ENCODE measurements at regions not wholly inside any gene's neighbourhood (a gene's known extent, or its start where the extent isn't known, plus 50 kb on each side); places are given as distances from the start of the nearest gene placed in this dataset.

- TF ChIP-seq ZSCAN20 (CRISPR knock-in tag; IDR thresholded peaks at IDR 0.05; ENCODE audit: borderline replicate concordance): no peak
- TF ChIP-seq MYNN (CRISPR knock-in tag; IDR thresholded peaks at IDR 0.05; ENCODE audit: low read depth): no peak
- no peak for TF ChIP-seq AKNA (CRISPR knock-in tag; IDR thresholded peaks at IDR 0.05; ENCODE audit: borderline replicate concordance)
- no peak for TF ChIP-seq POLR2A (IDR thresholded peaks at IDR 0.05; ENCODE audit: insufficient read depth in 1 of 2, low read depth in 2 of 2, low read length in 2 of 2)
- no peak for TF ChIP-seq ESRRA (CRISPR knock-in tag; IDR thresholded peaks at IDR 0.05; ENCODE audit: low read depth)
- TF ChIP-seq ZNF770 (CRISPR knock-in tag; IDR thresholded peaks at IDR 0.05): no peak
- TF ChIP-seq ZNF644 (CRISPR knock-in tag; IDR thresholded peaks at IDR 0.05; ENCODE audit: low read depth): 0 out of 2 replicates have a peak, but pooled peaks have one; percentile 65
- TF ChIP-seq FLYWCH1 (CRISPR knock-in tag; IDR thresholded peaks at IDR 0.05): no peak
- TF ChIP-seq RAD51 (IDR thresholded peaks at IDR 0.05; ENCODE audit: borderline replicate concordance): peak; percentile 53
- peak; percentile 45 for TF ChIP-seq NFYB (CRISPR knock-in tag; IDR thresholded peaks at IDR 0.05)
- TF ChIP-seq THYN1 (CRISPR knock-in tag; IDR thresholded peaks at IDR 0.05; ENCODE audit: borderline replicate concordance, low read depth): no peak
- TF ChIP-seq TEAD3 (CRISPR knock-in tag; optimal IDR thresholded peaks at IDR 0.05; ENCODE audit: borderline replicate concordance): no peak
- no peak for TF ChIP-seq ATF4 (CRISPR knock-in tag; IDR thresholded peaks at IDR 0.05)
- 0 out of 2 replicates have a peak, but pooled peaks have one; percentile 26 for TF ChIP-seq FOSL2 (CRISPR knock-in tag; IDR thresholded peaks at IDR 0.05)
- 0 out of 2 replicates have a peak, but pooled peaks have one; percentile 14 for TF ChIP-seq PAXIP1 (CRISPR knock-in tag; conservative IDR thresholded peaks at IDR 0.05)
- no peak for TF ChIP-seq MLLT10 (CRISPR knock-in tag; IDR thresholded peaks at IDR 0.05)
- no peak for TF ChIP-seq REPIN1 (CRISPR knock-in tag; IDR thresholded peaks at IDR 0.05; ENCODE audit: borderline replicate concordance, low read depth)
- no peak for TF ChIP-seq ZNF350 (CRISPR knock-in tag; IDR thresholded peaks at IDR 0.05; ENCODE audit: borderline replicate concordance, low read depth)
- TF ChIP-seq NFYC (CRISPR knock-in tag; IDR thresholded peaks at IDR 0.05): 0 out of 2 replicates have a peak, but pooled peaks have one; percentile 39
- TF ChIP-seq ZNF878 (CRISPR knock-in tag; IDR thresholded peaks at IDR 0.05): no peak
- TF ChIP-seq TOPORS (CRISPR knock-in tag; IDR thresholded peaks at IDR 0.05): no peak
Measured at GRCh38 chr3:31423482-31423881, 109.2 kb upstream of the STT3B start (continued).

All from HepG2 (cell line).